ENCODE measurements at regions not wholly inside any gene's neighbourhood (a gene's known extent, or its start where the extent isn't known, plus 50 kb on each side); places are given as distances from the start of the nearest gene placed in this dataset.

- TF ChIP-seq EP300 (IDR thresholded peaks at IDR 0.05) (no peak), CTCF (IDR thresholded peaks at IDR 0.05) (no peak), POLR2A (IDR thresholded peaks at IDR 0.05) (no peak)
These were observed 484.6 kb downstream of the RPS24 start for GRCh38 chr10:78518224-78518623.

Data from suprapubic skin (tissue), 3 donors.